ENCODE measurements at regions not wholly inside any gene's neighbourhood (a gene's known extent, or its start where the extent isn't known, plus 50 kb on each side); places are given as distances from the start of the nearest gene placed in this dataset.

DNA sequence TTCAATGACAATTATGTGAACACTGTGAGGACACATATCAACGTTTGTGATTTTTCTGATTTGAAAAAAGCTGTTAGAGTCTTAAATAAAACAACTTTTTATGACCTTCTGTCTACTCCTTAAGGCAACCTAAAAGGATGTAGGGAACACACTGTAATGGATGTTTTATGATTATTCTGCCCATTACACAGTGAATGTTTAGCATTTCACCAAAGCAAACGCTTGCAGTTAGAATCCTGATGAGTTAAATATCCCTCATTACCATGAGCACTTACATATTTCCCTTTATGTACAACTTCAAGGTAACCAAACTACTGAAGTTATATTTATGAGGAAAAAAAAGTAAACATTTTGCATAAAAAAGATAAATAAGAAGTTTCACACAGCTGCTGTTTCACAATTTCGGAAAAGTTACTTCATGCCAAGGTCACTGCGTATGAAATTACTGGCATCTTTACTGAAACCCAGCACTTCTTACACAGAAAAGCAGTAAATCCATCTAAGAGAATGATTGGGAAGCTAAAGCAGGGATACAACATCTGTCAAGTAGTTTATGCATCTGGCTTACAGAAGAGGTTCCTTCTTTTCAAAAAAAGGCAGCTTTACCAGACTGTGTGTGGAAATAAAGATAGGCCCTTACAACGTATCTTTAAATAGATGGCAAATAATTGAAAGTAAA is 733.7 kb upstream of the ATXN8OS start:
- no TSS peak for BruUV-seq (replicated peaks)
- H3K36me3 ChIP-seq (ENCODE audit: control insufficient read depth in 2 of 2, insufficient read depth in 2 of 2, low read length in 1 of 2): no peaks in the 10 kb centered on the region
- ATAC-seq (no peak), DNase-seq (ENCODE audit: low read depth, low spot score) (no peak), FAIRE-seq (no peak)
- no peak overlapping the region for H3K4me2 ChIP-seq (ENCODE audit: control insufficient read depth, insufficient read depth)
- 3% methylated on average over 5 of the region's 5 CpGs for WGBS (ENCODE audit: insufficient coverage, insufficient replicate concordance, low lambda C conversion rate, missing lambda C conversion rate)
- H4K20me1 ChIP-seq (ENCODE audit: control insufficient read depth, insufficient read depth): no peaks in the 10 kb centered on the region
- in situ Hi-C loops (cut with MboI): no loop called here
- RAD21 ChIA-PET (ENCODE audit: unreplicated experiment): no interaction called here
- no peak overlapping the region for H3K27ac ChIP-seq (ENCODE audit: control insufficient read depth, insufficient read depth)
- no peaks in the 10 kb centered on the region for H3K9me3 ChIP-seq (replicated peaks; ENCODE audit: control insufficient read depth, insufficient read depth, low read length)
- H2AFZ ChIP-seq (ENCODE audit: control insufficient read depth, low read depth, low read length): no peak overlapping the region
- TF ChIP-seq SREBF2 (IDR thresholded peaks at IDR 0.05; ENCODE audit: low read length) (no peak), CHD1 (IDR thresholded peaks at IDR 0.05; ENCODE audit: low read depth, low read length) (no peak), ZNF384 (IDR thresholded peaks at IDR 0.05; ENCODE audit: borderline replicate concordance, low read depth, low read length) (no peak), BCL11A (IDR thresholded peaks at IDR 0.05; ENCODE audit: low read depth, low read length) (no peak), NRF1 (conservative IDR thresholded peaks at IDR 0.05; ENCODE audit: low read depth, low read length) (no peak), POLR2AphosphoS2 (IDR thresholded peaks at IDR 0.05; ENCODE audit: low read depth, low read length) (no peak), CBX5 (IDR thresholded peaks at IDR 0.05; ENCODE audit: low read depth) (no peak), FOXM1 (IDR thresholded peaks at IDR 0.05; ENCODE audit: low read depth, low read length) (no peak), TCF7 (IDR thresholded peaks at IDR 0.05; ENCODE audit: borderline replicate concordance) (no peak), ZNF24 (IDR thresholded peaks at IDR 0.05) (no peak), ZNF274 (IDR thresholded peaks at IDR 0.05; ENCODE audit: insufficient read depth, insufficient read length) (no peak), NFYA (IDR thresholded peaks at IDR 0.05; ENCODE audit: borderline replicate concordance, low read depth, low read length) (no peak), PAX5 (IDR thresholded peaks at IDR 0.05; ENCODE audit: borderline replicate concordance, low read depth, low read length) (no peak)
- TF ChIP-seq, protein P1, sequence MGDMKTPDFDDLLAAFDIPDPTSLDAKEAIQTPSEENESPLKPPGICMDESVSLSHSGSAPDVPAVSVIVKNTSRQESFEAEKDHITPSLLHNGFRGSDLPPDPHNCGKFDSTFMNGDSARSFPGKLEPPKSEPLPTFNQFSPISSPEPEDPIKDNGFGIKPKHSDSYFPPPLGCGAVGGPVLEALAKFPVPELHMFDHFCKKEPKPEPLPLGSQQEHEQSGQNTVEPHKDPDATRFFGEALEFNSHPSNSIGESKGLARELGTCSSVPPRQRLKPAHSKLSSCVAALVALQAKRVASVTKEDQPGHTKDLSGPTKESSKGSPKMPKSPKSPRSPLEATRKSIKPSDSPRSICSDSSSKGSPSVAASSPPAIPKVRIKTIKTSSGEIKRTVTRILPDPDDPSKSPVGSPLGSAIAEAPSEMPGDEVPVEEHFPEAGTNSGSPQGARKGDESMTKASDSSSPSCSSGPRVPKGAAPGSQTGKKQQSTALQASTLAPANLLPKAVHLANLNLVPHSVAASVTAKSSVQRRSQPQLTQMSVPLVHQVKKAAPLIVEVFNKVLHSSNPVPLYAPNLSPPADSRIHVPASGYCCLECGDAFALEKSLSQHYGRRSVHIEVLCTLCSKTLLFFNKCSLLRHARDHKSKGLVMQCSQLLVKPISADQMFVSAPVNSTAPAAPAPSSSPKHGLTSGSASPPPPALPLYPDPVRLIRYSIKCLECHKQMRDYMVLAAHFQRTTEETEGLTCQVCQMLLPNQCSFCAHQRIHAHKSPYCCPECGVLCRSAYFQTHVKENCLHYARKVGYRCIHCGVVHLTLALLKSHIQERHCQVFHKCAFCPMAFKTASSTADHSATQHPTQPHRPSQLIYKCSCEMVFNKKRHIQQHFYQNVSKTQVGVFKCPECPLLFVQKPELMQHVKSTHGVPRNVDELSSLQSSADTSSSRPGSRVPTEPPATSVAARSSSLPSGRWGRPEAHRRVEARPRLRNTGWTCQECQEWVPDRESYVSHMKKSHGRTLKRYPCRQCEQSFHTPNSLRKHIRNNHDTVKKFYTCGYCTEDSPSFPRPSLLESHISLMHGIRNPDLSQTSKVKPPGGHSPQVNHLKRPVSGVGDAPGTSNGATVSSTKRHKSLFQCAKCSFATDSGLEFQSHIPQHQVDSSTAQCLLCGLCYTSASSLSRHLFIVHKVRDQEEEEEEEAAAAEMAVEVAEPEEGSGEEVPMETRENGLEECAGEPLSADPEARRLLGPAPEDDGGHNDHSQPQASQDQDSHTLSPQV (IDR thresholded peaks at IDR 0.05): no peak
- TF ChIP-seq, protein P2, sequence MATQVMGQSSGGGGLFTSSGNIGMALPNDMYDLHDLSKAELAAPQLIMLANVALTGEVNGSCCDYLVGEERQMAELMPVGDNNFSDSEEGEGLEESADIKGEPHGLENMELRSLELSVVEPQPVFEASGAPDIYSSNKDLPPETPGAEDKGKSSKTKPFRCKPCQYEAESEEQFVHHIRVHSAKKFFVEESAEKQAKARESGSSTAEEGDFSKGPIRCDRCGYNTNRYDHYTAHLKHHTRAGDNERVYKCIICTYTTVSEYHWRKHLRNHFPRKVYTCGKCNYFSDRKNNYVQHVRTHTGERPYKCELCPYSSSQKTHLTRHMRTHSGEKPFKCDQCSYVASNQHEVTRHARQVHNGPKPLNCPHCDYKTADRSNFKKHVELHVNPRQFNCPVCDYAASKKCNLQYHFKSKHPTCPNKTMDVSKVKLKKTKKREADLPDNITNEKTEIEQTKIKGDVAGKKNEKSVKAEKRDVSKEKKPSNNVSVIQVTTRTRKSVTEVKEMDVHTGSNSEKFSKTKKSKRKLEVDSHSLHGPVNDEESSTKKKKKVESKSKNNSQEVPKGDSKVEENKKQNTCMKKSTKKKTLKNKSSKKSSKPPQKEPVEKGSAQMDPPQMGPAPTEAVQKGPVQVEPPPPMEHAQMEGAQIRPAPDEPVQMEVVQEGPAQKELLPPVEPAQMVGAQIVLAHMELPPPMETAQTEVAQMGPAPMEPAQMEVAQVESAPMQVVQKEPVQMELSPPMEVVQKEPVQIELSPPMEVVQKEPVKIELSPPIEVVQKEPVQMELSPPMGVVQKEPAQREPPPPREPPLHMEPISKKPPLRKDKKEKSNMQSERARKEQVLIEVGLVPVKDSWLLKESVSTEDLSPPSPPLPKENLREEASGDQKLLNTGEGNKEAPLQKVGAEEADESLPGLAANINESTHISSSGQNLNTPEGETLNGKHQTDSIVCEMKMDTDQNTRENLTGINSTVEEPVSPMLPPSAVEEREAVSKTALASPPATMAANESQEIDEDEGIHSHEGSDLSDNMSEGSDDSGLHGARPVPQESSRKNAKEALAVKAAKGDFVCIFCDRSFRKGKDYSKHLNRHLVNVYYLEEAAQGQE (IDR thresholded peaks at IDR 0.05; ENCODE audit: low read depth, low read length): no peak
- TF ChIP-seq, protein P3, sequence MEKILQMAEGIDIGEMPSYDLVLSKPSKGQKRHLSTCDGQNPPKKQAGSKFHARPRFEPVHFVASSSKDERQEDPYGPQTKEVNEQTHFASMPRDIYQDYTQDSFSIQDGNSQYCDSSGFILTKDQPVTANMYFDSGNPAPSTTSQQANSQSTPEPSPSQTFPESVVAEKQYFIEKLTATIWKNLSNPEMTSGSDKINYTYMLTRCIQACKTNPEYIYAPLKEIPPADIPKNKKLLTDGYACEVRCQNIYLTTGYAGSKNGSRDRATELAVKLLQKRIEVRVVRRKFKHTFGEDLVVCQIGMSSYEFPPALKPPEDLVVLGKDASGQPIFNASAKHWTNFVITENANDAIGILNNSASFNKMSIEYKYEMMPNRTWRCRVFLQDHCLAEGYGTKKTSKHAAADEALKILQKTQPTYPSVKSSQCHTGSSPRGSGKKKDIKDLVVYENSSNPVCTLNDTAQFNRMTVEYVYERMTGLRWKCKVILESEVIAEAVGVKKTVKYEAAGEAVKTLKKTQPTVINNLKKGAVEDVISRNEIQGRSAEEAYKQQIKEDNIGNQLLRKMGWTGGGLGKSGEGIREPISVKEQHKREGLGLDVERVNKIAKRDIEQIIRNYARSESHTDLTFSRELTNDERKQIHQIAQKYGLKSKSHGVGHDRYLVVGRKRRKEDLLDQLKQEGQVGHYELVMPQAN (conservative IDR thresholded peaks at IDR 0.05): no peak
- H3K4me3 ChIP-seq: no peak overlapping the region
- CTCF ChIA-PET: interaction anchor here (0.9 to 1.0 kb wide), 2 partner anchors 11 to 13 kb away, joined by 3 read pairs; no protein-coding TSS in a partner anchor
- H3K79me2 ChIP-seq (ENCODE audit: control insufficient read depth, insufficient read depth, low read length): no peaks in the 10 kb centered on the region
- intact Hi-C loops (cut with micrococcal nuclease; ENCODE audit: unreplicated experiment): no loop called here
- H3K4me1 ChIP-seq (ENCODE audit: control insufficient read depth, insufficient read depth, low read length): no peaks in the 10 kb centered on the region
- H3K9ac ChIP-seq (ENCODE audit: control insufficient read depth, insufficient read depth, low read length): no peak overlapping the region
- SMC1A ChIA-PET (ENCODE audit: uncharacterized antibody, unreplicated experiment): interaction anchor here (0.7 kb wide), 1 partner anchor 1227 kb away, joined by 3 read pairs; no protein-coding TSS in a partner anchor
- no peaks in the 10 kb centered on the region for H3K27me3 ChIP-seq (replicated peaks in 1 of 2; ENCODE audit: control insufficient read depth in 2 of 2, insufficient read depth in 2 of 2, low read length in 1 of 2)
- POLR2A ChIA-PET: no interaction called here
